ENCODE measurements at regions not wholly inside any gene's neighbourhood (a gene's known extent, or its start where the extent isn't known, plus 50 kb on each side); places are given as distances from the start of the nearest gene placed in this dataset.

DNA sequence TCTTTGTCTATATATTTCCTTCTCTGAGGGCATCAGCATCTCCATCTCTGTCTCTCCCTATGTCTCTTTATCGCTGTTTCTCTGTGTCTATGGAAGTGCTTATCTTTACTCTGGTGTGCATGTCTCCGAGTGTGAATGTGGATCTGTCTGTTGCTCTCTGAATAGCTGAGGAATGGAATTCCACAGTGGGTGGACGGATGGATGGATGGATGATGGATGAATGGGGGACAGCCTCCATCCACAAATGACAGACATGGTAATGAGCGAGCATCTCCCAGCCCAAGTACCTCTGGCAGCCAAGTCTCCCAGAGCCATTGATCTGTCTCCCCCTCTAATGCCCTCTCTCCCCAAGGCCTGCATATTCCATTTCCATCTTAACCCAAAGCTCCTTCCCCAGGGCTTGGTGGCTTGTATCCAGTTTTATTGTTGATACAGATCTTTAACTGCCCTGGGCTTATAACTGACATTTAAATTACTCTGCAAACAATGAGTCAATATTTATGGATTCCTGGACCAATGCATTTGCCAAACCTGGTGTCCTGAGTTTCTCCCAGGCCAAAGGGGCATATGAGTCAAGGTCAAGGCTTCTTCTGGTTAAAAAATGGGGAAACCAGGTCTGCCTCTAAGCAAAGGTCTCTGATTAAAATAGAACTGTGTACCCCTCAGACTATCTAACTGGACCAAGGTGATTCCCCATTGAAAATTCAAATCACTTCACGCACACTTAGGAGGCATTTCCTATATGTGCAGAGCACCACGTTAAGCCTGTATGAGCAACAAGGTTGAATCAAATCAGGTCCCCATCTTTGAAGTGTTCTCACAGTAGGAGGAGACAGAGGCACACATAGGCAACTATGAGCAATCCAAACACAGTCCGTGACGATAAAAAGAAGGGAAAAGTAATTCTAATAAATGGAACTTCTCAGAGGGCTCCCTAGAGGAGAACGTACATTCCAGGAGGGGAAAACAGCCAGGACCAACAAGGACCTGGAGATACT is 109.9 kb downstream of the TLE3 start:
- TF ChIP-seq, protein P1, sequence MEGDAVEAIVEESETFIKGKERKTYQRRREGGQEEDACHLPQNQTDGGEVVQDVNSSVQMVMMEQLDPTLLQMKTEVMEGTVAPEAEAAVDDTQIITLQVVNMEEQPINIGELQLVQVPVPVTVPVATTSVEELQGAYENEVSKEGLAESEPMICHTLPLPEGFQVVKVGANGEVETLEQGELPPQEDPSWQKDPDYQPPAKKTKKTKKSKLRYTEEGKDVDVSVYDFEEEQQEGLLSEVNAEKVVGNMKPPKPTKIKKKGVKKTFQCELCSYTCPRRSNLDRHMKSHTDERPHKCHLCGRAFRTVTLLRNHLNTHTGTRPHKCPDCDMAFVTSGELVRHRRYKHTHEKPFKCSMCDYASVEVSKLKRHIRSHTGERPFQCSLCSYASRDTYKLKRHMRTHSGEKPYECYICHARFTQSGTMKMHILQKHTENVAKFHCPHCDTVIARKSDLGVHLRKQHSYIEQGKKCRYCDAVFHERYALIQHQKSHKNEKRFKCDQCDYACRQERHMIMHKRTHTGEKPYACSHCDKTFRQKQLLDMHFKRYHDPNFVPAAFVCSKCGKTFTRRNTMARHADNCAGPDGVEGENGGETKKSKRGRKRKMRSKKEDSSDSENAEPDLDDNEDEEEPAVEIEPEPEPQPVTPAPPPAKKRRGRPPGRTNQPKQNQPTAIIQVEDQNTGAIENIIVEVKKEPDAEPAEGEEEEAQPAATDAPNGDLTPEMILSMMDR (IDR thresholded peaks at IDR 0.05): no peak
- H3K4me1 ChIP-seq: no peaks in the 10 kb centered on the region
- peak in 1 of 2 donors; percentile 11 for DNase-seq (ENCODE audit: low spot score in 2 of 2)
- H3K4me3 ChIP-seq: no peak overlapping the region
- H3K27ac ChIP-seq: no peak overlapping the region
- H3K9me3 ChIP-seq: no peaks in the 10 kb centered on the region
- no peaks in the 10 kb centered on the region for H3K27me3 ChIP-seq
- no peaks in the 10 kb centered on the region for H3K36me3 ChIP-seq
- intact Hi-C loops (cut with DNase I): no loop called here

DNA sequence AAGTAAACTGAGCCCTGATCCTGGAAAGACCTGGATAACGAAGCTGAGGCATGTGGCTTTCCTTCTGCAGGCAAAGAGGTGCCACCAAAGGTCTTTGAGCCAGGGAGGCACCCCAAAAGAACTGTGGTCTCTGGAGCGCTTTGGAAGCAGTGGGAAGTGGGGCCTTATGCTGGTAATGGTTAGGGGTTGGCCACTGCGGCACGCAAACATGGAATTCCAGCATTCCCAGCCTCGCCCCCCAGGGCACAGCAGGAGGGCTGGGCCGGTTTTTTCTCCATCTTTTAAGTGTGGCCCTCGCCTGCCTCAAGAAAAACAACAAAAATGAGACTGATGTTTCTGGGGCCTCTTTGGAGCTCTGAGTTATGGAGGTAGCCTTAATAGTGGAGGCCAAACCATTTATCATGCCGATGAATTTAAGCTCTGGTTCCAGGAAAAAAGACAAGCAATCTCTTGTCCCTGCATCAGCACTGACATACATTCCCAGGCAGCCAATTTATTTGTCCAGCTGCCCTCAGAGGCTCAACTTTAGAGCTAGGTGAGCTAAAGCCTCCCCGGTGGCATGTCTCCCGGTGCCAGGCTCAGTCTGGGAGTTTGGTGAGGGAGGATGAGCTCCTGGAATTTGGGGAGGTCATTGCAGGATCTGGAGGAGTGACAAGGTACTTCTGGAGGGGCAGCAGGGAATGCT is 109.0 kb downstream of the TLE3 start:
- Histone ChIP-seq H3K9me3 (no peaks in the 10 kb centered on the region), H3K27ac (no peak overlapping the region), H3K27me3 (no peaks in the 10 kb centered on the region), H3K4me3 (no peak overlapping the region), H3K4me1 (no peaks in the 10 kb centered on the region), H3K36me3 (no peaks in the 10 kb centered on the region)
- intact Hi-C loops (cut with DNase I): no loop called here
- DNase-seq (ENCODE audit: low spot score in 2 of 2): no peak
- TF ChIP-seq, protein P1 (IDR thresholded peaks at IDR 0.05): no peak

DNA sequence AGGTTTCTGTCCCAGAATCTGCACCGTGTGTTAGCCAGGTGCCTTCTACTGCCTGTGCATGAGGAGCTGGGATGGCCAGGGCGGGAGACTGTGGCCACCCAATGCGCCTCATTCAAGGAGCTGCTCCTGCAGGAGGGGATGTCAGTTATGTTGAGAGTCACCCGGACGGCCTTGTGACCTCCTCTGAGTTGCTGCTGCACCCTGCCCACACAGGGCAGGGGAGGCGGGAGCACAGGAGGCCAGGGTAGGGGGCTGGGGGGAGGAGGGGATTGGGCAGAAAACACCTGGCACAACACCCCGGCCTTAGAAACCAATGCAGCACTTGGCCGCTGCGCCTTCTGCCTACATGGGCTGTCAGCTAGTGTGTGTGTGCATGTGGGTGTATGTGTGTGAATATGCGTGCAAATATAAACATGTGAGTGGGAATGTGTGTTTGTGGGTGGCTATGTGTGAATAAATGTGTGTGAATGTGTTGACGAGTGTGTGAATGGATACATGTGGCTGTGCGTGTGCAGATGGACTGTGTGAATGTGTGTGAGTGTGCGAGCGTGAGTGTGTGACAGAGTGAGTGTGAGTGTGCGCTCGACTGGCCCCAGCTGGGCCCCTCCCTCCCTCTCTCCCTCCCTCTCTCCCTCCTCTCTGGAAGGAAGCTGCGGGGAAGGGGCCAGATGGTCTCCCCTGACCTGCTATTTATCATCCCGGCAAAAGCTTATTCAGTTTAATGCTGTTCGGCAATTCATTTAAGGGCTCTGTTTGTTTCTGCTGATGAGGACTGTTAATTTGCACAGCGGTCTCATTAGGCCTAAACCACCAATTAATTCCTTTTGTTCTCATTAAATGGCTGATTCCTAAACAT is 106.9 kb downstream of the TLE3 start:
- H3K9me3 ChIP-seq: no peaks in the 10 kb centered on the region
- no peaks in the 10 kb centered on the region for H3K4me1 ChIP-seq
- intact Hi-C loops (cut with DNase I): no loop called here
- H3K27ac ChIP-seq: no peak overlapping the region
- H3K4me3 ChIP-seq: no peak overlapping the region
- TF ChIP-seq, protein P1 (IDR thresholded peaks at IDR 0.05): no peak
- H3K36me3 ChIP-seq: no peaks in the 10 kb centered on the region
- DNase-seq (ENCODE audit: low spot score in 2 of 2): no peak
- H3K27me3 ChIP-seq: no peaks in the 10 kb centered on the region

DNA sequence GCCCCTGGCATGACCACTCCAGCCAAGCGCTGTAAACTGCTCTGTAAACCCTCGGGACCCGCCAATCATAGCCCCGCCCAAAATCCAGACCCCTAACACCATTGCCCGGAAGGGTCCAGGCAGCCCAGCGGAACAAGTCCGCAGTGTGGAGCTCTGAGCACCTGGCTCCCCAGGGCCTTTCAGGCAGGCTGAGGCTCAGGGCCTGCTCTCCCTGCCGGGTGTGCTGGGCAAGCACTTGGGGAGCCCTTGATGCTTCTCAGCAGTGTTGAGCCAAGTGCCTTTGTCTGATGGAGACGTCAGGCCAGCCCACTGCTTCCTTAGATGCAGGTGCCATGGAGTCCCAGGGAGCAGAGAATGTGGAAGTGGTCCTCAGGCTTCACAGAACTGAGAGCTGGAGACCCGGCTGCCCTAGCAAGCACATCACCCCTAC is 106.2 kb downstream of the TLE3 start:
- H3K27ac ChIP-seq: no peak overlapping the region
- H3K27me3 ChIP-seq: no peaks in the 10 kb centered on the region
- intact Hi-C loops (cut with DNase I): no loop called here
- TF ChIP-seq, protein P1 (IDR thresholded peaks at IDR 0.05): no peak
- no peaks in the 10 kb centered on the region for H3K4me1 ChIP-seq
- H3K4me3 ChIP-seq: no peak overlapping the region
- no peaks in the 10 kb centered on the region for H3K36me3 ChIP-seq
- DNase-seq (ENCODE audit: low spot score in 2 of 2): no peak
- H3K9me3 ChIP-seq: no peaks in the 10 kb centered on the region

DNA sequence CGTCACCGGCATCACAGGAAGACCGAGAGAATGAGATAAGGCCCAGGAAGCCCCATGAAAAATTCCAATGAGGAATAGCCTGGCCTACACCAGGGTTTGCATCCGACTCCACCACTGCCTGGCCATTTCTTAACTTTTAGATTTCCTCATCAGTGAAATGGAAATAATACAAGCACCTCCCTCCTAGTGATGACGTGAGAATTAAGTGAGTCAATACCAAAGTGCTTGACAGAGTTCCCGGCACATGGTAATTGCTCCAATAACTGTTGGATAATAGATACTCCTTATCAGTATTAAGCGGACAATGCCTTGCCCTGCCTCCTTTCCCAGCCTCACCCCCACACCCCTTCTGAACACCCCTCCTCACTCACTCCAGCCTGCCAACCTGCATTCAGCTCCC is 105.4 kb downstream of the TLE3 start:
- H3K27ac ChIP-seq: no peak overlapping the region
- no peaks in the 10 kb centered on the region for H3K27me3 ChIP-seq
- H3K4me3 ChIP-seq: no peak overlapping the region
- TF ChIP-seq, protein P1 (IDR thresholded peaks at IDR 0.05): no peak
- DNase-seq (ENCODE audit: low spot score in 2 of 2): no peak
- no peaks in the 10 kb centered on the region for H3K36me3 ChIP-seq
- H3K4me1 ChIP-seq: no peaks in the 10 kb centered on the region
- intact Hi-C loops (cut with DNase I): no loop called here
- no peaks in the 10 kb centered on the region for H3K9me3 ChIP-seq
